ENCODE measurements at regions not wholly inside any gene's neighbourhood (a gene's known extent, or its start where the extent isn't known, plus 50 kb on each side); places are given as distances from the start of the nearest gene placed in this dataset.
A peak's percentile ranks its signal among the peaks of the same experiment; 100 is the strongest.

DNA sequence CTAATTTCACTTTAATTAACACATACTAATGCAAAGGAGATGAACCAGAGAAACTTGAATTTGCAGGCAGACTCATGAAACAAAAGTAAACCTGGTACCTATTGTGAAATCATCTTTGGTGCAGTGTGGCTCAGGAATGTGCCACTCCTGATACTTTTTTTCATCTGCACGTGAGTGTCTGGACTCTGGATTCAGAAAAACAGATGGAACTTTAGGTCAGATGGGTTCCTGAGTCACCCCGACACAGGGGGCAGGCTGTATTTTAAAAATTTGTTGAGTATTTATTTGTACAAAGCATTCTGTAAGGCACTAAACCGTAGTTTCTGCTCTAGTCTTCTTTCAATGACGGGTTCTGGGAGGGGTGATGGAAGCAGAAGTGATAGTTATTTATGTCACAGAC is 52.2 kb upstream of the TUT7 start (continued):
- TF ChIP-seq PRPF4 (IDR thresholded peaks at IDR 0.05; ENCODE audit: low read depth, low read length, poor library complexity, severe bottlenecking) (no peak), HOXA3 (CRISPR knock-in tag; IDR thresholded peaks at IDR 0.05) (no peak), ZNF430 (CRISPR knock-in tag; IDR thresholded peaks at IDR 0.05) (no peak), TRIM24 (CRISPR knock-in tag; IDR thresholded peaks at IDR 0.05) (no peak), E2F1 (CRISPR knock-in tag; IDR thresholded peaks at IDR 0.05) (no peak), BRCA1 (CRISPR knock-in tag; IDR thresholded peaks at IDR 0.05) (no peak), XRCC5 (optimal IDR thresholded peaks at IDR 0.05; ENCODE audit: low read length) (no peak), STAG1 (CRISPR knock-in tag; IDR thresholded peaks at IDR 0.05) (no peak), ZZZ3 (CRISPR knock-in tag; IDR thresholded peaks at IDR 0.05; ENCODE audit: borderline replicate concordance) (no peak), ZNF275 (CRISPR knock-in tag; IDR thresholded peaks at IDR 0.05; ENCODE audit: borderline replicate concordance) (no peak), SOX13 (IDR thresholded peaks at IDR 0.05) (no peak), SOX13 (CRISPR knock-in tag; conservative IDR thresholded peaks at IDR 0.05 in 1 of 2, IDR thresholded peaks at IDR 0.05 in 1 of 2) (peak in 1 of 2 experiments; percentile 64; a peak in 2 of 4 replicates), ZNF776 (CRISPR knock-in tag; IDR thresholded peaks at IDR 0.05) (no peak), ZNF468 (CRISPR knock-in tag; IDR thresholded peaks at IDR 0.05) (no peak), ZNF12 (CRISPR knock-in tag; IDR thresholded peaks at IDR 0.05) (no peak), MAZ (IDR thresholded peaks at IDR 0.05; ENCODE audit: borderline replicate concordance, low read depth, low read length) (no peak), MAZ (CRISPR knock-in tag; IDR thresholded peaks at IDR 0.05; ENCODE audit: low read depth) (no peak), NR3C1 (CRISPR knock-in tag; IDR thresholded peaks at IDR 0.05) (no peak), PPARG (CRISPR knock-in tag; conservative IDR thresholded peaks at IDR 0.05) (no peak), NRL (CRISPR knock-in tag; IDR thresholded peaks at IDR 0.05; ENCODE audit: borderline replicate concordance) (no peak), SIX4 (CRISPR knock-in tag; IDR thresholded peaks at IDR 0.05) (no peak), SALL1 (CRISPR knock-in tag; IDR thresholded peaks at IDR 0.05) (no peak), TP53 (CRISPR knock-in tag; conservative IDR thresholded peaks at IDR 0.05) (no peak)
- TF ChIP-seq, protein P1, sequence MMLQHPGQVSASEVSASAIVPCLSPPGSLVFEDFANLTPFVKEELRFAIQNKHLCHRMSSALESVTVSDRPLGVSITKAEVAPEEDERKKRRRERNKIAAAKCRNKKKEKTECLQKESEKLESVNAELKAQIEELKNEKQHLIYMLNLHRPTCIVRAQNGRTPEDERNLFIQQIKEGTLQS (CRISPR knock-in tag; IDR thresholded peaks at IDR 0.05) = no peak
- TF ChIP-seq, protein P2, sequence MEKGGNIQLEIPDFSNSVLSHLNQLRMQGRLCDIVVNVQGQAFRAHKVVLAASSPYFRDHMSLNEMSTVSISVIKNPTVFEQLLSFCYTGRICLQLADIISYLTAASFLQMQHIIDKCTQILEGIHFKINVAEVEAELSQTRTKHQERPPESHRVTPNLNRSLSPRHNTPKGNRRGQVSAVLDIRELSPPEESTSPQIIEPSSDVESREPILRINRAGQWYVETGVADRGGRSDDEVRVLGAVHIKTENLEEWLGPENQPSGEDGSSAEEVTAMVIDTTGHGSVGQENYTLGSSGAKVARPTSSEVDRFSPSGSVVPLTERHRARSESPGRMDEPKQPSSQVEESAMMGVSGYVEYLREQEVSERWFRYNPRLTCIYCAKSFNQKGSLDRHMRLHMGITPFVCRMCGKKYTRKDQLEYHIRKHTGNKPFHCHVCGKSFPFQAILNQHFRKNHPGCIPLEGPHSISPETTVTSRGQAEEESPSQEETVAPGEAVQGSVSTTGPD (CRISPR knock-in tag; IDR thresholded peaks at IDR 0.05) = peak; percentile 76; the same call in 1 of the 2 replicates
- TF ChIP-seq, protein P3, sequence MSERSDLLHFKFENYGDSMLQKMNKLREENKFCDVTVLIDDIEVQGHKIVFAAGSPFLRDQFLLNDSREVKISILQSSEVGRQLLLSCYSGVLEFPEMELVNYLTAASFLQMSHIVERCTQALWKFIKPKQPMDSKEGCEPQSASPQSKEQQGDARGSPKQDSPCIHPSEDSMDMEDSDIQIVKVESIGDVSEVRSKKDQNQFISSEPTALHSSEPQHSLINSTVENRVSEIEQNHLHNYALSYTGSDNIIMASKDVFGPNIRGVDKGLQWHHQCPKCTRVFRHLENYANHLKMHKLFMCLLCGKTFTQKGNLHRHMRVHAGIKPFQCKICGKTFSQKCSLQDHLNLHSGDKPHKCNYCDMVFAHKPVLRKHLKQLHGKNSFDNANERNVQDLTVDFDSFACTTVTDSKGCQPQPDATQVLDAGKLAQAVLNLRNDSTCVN (CRISPR knock-in tag; IDR thresholded peaks at IDR 0.05; ENCODE audit: borderline replicate concordance) = peak; percentile 76; the same call in 1 of the 2 replicates
- TF ChIP-seq, protein P4, sequence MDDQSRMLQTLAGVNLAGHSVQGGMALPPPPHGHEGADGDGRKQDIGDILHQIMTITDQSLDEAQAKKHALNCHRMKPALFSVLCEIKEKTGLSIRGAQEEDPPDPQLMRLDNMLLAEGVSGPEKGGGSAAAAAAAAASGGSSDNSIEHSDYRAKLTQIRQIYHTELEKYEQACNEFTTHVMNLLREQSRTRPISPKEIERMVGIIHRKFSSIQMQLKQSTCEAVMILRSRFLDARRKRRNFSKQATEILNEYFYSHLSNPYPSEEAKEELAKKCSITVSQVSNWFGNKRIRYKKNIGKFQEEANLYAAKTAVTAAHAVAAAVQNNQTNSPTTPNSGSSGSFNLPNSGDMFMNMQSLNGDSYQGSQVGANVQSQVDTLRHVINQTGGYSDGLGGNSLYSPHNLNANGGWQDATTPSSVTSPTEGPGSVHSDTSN (CRISPR knock-in tag; IDR thresholded peaks at IDR 0.05; ENCODE audit: borderline replicate concordance) = no peak

Measured in HepG2 (cell line).